ENCODE measurements at regions not wholly inside any gene's neighbourhood (a gene's known extent, or its start where the extent isn't known, plus 50 kb on each side); places are given as distances from the start of the nearest gene placed in this dataset.

- no peak for TF ChIP-seq CTCF (IDR thresholded peaks at IDR 0.05; ENCODE audit: extremely low read depth, low read depth, low read length)
- H3K4me2 ChIP-seq (ENCODE audit: insufficient read depth, low read length), result no peak overlapping the region
- no peak overlapping the region for H3K4me3 ChIP-seq (ENCODE audit: insufficient read depth, low read length)
- H3K27me3 ChIP-seq (ENCODE audit: insufficient read depth, low read length), result no peaks in the 10 kb centered on the region
- no peaks in the 10 kb centered on the region for H3K36me3 ChIP-seq (ENCODE audit: insufficient read depth, low read length)
- H4K20me1 ChIP-seq (ENCODE audit: insufficient read depth, low read length), result no peaks in the 10 kb centered on the region
- H3K4me1 ChIP-seq (ENCODE audit: insufficient read depth, low read length), result no peaks in the 10 kb centered on the region
- no peak for DNase-seq (ENCODE audit: insufficient read length, low spot score, missing footprints)
- no peak overlapping the region for H3K27ac ChIP-seq (ENCODE audit: low read depth, low read length)
- H2AFZ ChIP-seq (ENCODE audit: low read length), result no peak overlapping the region
- no peaks in the 10 kb centered on the region for H3K79me2 ChIP-seq (ENCODE audit: insufficient read depth, low read length)
- H3K9me3 ChIP-seq (ENCODE audit: low read depth, low read length), result no peaks in the 10 kb centered on the region
Measured at GRCh38 chr7:24152877-24153472, 131.0 kb upstream of the NPY start.

- H3K79me2 ChIP-seq (ENCODE audit: insufficient read depth, low read length), result no peaks in the 10 kb centered on the region
- H4K20me1 ChIP-seq (ENCODE audit: insufficient read depth, low read length), result no peaks in the 10 kb centered on the region
- no peaks in the 10 kb centered on the region for H3K27me3 ChIP-seq (ENCODE audit: insufficient read depth, low read length)
- no peak for TF ChIP-seq CTCF (IDR thresholded peaks at IDR 0.05; ENCODE audit: extremely low read depth, low read depth, low read length)
- H3K9me3 ChIP-seq (ENCODE audit: low read depth, low read length), result no peaks in the 10 kb centered on the region
- H3K4me1 ChIP-seq (ENCODE audit: insufficient read depth, low read length), result no peaks in the 10 kb centered on the region
- H3K4me2 ChIP-seq (ENCODE audit: insufficient read depth, low read length), result no peak overlapping the region
- no peak overlapping the region for H3K27ac ChIP-seq (ENCODE audit: low read depth, low read length)
- no peak overlapping the region for H2AFZ ChIP-seq (ENCODE audit: low read length)
- DNase-seq (ENCODE audit: insufficient read length, low spot score, missing footprints), result no peak
- no peak overlapping the region for H3K4me3 ChIP-seq (ENCODE audit: insufficient read depth, low read length)
- H3K36me3 ChIP-seq (ENCODE audit: insufficient read depth, low read length), result no peaks in the 10 kb centered on the region
Measured at GRCh38 chr7:24157666-24158065, 126.3 kb upstream of the NPY start.

GRCh38 chr7:24158975-24159374 lies 125.0 kb upstream of the NPY start:
- no peaks in the 10 kb centered on the region for H4K20me1 ChIP-seq (ENCODE audit: insufficient read depth, low read length)
- H3K4me3 ChIP-seq (ENCODE audit: insufficient read depth, low read length), result no peak overlapping the region
- TF ChIP-seq CTCF (IDR thresholded peaks at IDR 0.05; ENCODE audit: extremely low read depth, low read depth, low read length), result no peak
- no peak for DNase-seq (ENCODE audit: insufficient read length, low spot score, missing footprints)
- H3K9me3 ChIP-seq (ENCODE audit: low read depth, low read length), result no peaks in the 10 kb centered on the region
- H3K27ac ChIP-seq (ENCODE audit: low read depth, low read length), result no peak overlapping the region
- no peaks in the 10 kb centered on the region for H3K4me1 ChIP-seq (ENCODE audit: insufficient read depth, low read length)
- no peak overlapping the region for H3K4me2 ChIP-seq (ENCODE audit: insufficient read depth, low read length)
- H2AFZ ChIP-seq (ENCODE audit: low read length), result no peak overlapping the region
- no peaks in the 10 kb centered on the region for H3K27me3 ChIP-seq (ENCODE audit: insufficient read depth, low read length)
- no peaks in the 10 kb centered on the region for H3K36me3 ChIP-seq (ENCODE audit: insufficient read depth, low read length)
- no peaks in the 10 kb centered on the region for H3K79me2 ChIP-seq (ENCODE audit: insufficient read depth, low read length)

- no peak overlapping the region for H3K4me2 ChIP-seq (ENCODE audit: insufficient read depth, low read length)
- H3K27me3 ChIP-seq (ENCODE audit: insufficient read depth, low read length), result no peaks in the 10 kb centered on the region
- peaks cover 2% of the 10 kb centered on the region for H3K9me3 ChIP-seq (ENCODE audit: low read depth, low read length)
- TF ChIP-seq CTCF (IDR thresholded peaks at IDR 0.05; ENCODE audit: extremely low read depth, low read depth, low read length), result no peak
- no peak overlapping the region for H2AFZ ChIP-seq (ENCODE audit: low read length)
- H3K36me3 ChIP-seq (ENCODE audit: insufficient read depth, low read length), result no peaks in the 10 kb centered on the region
- no peaks in the 10 kb centered on the region for H4K20me1 ChIP-seq (ENCODE audit: insufficient read depth, low read length)
- no peak overlapping the region for H3K4me3 ChIP-seq (ENCODE audit: insufficient read depth, low read length)
- no peaks in the 10 kb centered on the region for H3K79me2 ChIP-seq (ENCODE audit: insufficient read depth, low read length)
- H3K27ac ChIP-seq (ENCODE audit: low read depth, low read length), result no peak overlapping the region
- DNase-seq (ENCODE audit: insufficient read length, low spot score, missing footprints), result peak; percentile 26
- H3K4me1 ChIP-seq (ENCODE audit: insufficient read depth, low read length), result no peaks in the 10 kb centered on the region
Measured at GRCh38 chr7:24164401-24164800, 119.6 kb upstream of the NPY start.
